Natural killer cell (primary cell): ENCODE measurements at regions not wholly inside any gene's neighbourhood (a gene's known extent, or its start where the extent isn't known, plus 50 kb on each side); places are given as distances from the start of the nearest gene placed in this dataset.

ENCODE experiments used
- ATAC-seq, 3 donors: fragments of 150-1000 bp in 2 of 3; fragments of 200-7000 bp in 1 of 3; cut with Tn5 transposase; 1 replicate in 1 of 3; 2 replicates in 2 of 3; pipeline ENCODE4 v1.10.0; 2021; ENCODE audit warnings: mild to moderate bottlenecking in 2 of 3, moderate library complexity in 2 of 3
- DNase-seq, 2 donors: peaks; one replicate each; pipeline versions ENCODE4 v3.0.0 to v3.0.0-alpha.2; 2013 to 2021; ENCODE audit warnings: mixed read lengths in 1 of 2
- H3K27ac ChIP-seq: one replicate; pipeline ENCODE4 v1.5.1; 2013; ENCODE audit warnings: mild to moderate bottlenecking, low read length
- H3K27me3 ChIP-seq: one replicate; pipeline ENCODE4 v1.6.1; 2013; ENCODE audit warnings: low read length; ENCODE audit not compliant: control insufficient read depth, insufficient read depth
- H3K36me3 ChIP-seq: one replicate; pipeline ENCODE4 v1.6.1; 2013; ENCODE audit warnings: low read length; ENCODE audit not compliant: control insufficient read depth, insufficient read depth
- H3K4me1 ChIP-seq: one replicate; pipeline ENCODE4 v1.6.1; 2013; ENCODE audit warnings: low read length; ENCODE audit not compliant: control insufficient read depth, insufficient read depth
- H3K4me3 ChIP-seq: one replicate; pipeline ENCODE4 v1.5.1; 2013; ENCODE audit warnings: low read length
- H3K9me3 ChIP-seq: one replicate; pipeline ENCODE4 v1.6.1; 2013; ENCODE audit warnings: low read length; ENCODE audit not compliant: control insufficient read depth, insufficient read depth
- H3K27ac Mint-ChIP-seq, 2 donors: one replicate each; pipeline ENCODE4 v1.8.0; 2022; ENCODE audit warnings: mild to moderate bottlenecking in 2 of 2, mixed read lengths in 2 of 2, moderate library complexity in 1 of 2
- H3K27me3 Mint-ChIP-seq, 2 donors: one replicate each; pipeline ENCODE4 v1.8.0; 2022; ENCODE audit warnings: low read depth in 2 of 2, mixed read lengths in 2 of 2
- H3K36me3 Mint-ChIP-seq: one replicate; pipeline ENCODE4 v1.8.0; 2022; ENCODE audit warnings: mixed read lengths
- H3K4me1 Mint-ChIP-seq, 2 donors: one replicate each; pipeline ENCODE4 v1.8.0; 2022; ENCODE audit warnings: mixed read lengths in 2 of 2
- H3K4me3 Mint-ChIP-seq: one replicate; pipeline ENCODE4 v1.8.0; 2022; ENCODE audit warnings: mild to moderate bottlenecking, moderate library complexity, mixed read lengths
- H3K9me3 Mint-ChIP-seq, 2 donors: one replicate each; pipeline ENCODE4 v1.8.0; 2022; ENCODE audit warnings: mixed read lengths in 2 of 2
- WGBS: methylation state at CpG from one replicate; pipeline ENCODE4 v1.1.7; 2013; ENCODE audit warnings: missing lambda C conversion rate; ENCODE audit not compliant: insufficient coverage; 5-methylcytosine and 5-hydroxymethylcytosine counted together
- intact Hi-C: fragments of 100-400 bp; cut with micrococcal nuclease; formaldehyde crosslinking; loops from one replicate; pipeline ENCODE4 v1.14.2; 2022
- TF ChIP-seq, protein P1 (sequence below): fragments of 200-600 bp; IDR thresholded peaks from one replicate; pipeline ENCODE4 v1.8.0; 2022; ENCODE audit warnings: antibody characterized with exemption

- no peak overlapping the region for H3K4me3 Mint-ChIP-seq
- no peaks in the 10 kb centered on the region for H3K4me1 Mint-ChIP-seq
- Histone ChIP-seq H3K36me3 (no peaks in the 10 kb centered on the region), H3K27ac (no peak overlapping the region), H3K9me3 (no peaks in the 10 kb centered on the region), H3K27me3 (no peaks in the 10 kb centered on the region), H3K4me1 (no peaks in the 10 kb centered on the region), H3K4me3 (no peak overlapping the region)
- H3K27me3 Mint-ChIP-seq: peaks cover 0 to 8% of the 10 kb centered on the region in 2 donors
- no peak overlapping the region for H3K27ac Mint-ChIP-seq
- DNase-seq (no peak), ATAC-seq (no peak)
- no peaks in the 10 kb centered on the region for H3K36me3 Mint-ChIP-seq
- no peaks in the 10 kb centered on the region for H3K9me3 Mint-ChIP-seq
- intact Hi-C loops: no loop called here
- WGBS: 82% methylated on average over 6 of the region's 8 CpGs
- TF ChIP-seq, protein P1, sequence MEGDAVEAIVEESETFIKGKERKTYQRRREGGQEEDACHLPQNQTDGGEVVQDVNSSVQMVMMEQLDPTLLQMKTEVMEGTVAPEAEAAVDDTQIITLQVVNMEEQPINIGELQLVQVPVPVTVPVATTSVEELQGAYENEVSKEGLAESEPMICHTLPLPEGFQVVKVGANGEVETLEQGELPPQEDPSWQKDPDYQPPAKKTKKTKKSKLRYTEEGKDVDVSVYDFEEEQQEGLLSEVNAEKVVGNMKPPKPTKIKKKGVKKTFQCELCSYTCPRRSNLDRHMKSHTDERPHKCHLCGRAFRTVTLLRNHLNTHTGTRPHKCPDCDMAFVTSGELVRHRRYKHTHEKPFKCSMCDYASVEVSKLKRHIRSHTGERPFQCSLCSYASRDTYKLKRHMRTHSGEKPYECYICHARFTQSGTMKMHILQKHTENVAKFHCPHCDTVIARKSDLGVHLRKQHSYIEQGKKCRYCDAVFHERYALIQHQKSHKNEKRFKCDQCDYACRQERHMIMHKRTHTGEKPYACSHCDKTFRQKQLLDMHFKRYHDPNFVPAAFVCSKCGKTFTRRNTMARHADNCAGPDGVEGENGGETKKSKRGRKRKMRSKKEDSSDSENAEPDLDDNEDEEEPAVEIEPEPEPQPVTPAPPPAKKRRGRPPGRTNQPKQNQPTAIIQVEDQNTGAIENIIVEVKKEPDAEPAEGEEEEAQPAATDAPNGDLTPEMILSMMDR: no peak
Observed at GRCh38 chr10:21281765-21282484, 243.6 kb downstream of the SKIDA1 start.

DNA sequence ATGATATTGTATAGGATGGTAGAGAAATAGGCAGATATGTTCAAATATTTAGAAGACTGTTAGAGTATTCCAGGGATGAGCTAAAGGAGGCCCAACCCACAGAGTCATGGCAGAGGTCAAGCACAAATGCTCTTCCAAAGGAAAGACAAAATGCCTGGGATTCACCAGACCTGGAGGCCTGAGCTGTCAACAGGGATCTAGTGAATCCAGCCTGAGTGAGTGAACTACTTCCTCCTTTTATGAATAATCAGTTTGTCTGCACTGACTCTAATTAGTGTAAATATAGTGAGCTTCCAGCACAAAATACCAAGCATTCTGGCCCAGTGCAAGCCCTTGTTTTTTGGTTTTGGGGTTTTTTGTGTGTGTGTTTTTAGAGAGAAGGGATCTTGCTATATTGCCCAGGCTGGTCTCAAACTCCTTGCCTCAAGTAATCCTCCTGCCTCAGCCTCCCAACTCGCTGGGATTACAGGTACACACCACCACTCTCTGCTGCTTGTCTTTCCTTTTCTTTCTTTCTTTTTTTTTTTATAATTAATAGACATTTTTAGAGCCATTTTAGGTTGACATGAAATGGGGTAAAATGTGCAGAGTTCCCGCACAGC is 244.4 kb downstream of the SKIDA1 start:
- intact Hi-C loops: no loop called here
- no peaks in the 10 kb centered on the region for H3K9me3 ChIP-seq
- H3K27me3 Mint-ChIP-seq: peaks cover 0 to 8% of the 10 kb centered on the region in 2 donors
- H3K27me3 ChIP-seq: no peaks in the 10 kb centered on the region
- H3K36me3 Mint-ChIP-seq: no peaks in the 10 kb centered on the region
- H3K4me1 ChIP-seq: no peaks in the 10 kb centered on the region
- no peak overlapping the region for H3K27ac ChIP-seq
- no peak for DNase-seq
- H3K36me3 ChIP-seq: no peaks in the 10 kb centered on the region
- no peak overlapping the region for H3K4me3 ChIP-seq
- TF ChIP-seq, protein P1: no peak
- 83% methylated on average over 1 of the region's 2 CpGs for WGBS
- H3K4me3 Mint-ChIP-seq: no peak overlapping the region
- no peaks in the 10 kb centered on the region for H3K9me3 Mint-ChIP-seq
- no peak for ATAC-seq
- H3K27ac Mint-ChIP-seq: no peak overlapping the region
- H3K4me1 Mint-ChIP-seq: no peaks in the 10 kb centered on the region

DNA sequence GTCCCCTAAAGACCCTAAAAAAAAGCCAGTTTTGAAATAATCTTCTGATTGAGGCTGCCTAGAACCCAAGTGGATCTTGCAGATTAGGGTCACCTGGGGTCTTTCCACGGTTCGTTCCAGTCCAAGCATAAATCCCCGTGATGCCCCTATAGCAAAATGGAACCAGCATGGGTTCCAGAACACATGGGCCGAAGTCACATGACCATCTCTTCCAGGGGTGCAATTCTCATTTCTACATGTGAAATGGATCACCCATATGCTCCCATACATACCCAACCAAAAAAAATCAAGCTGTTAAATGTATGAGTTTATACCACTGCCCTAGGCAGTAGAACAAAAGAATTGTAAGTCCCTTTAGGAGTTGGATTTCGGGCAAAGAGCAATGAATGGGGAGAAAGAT is 245.4 kb downstream of the SKIDA1 start:
- Histone ChIP-seq H3K36me3 (no peaks in the 10 kb centered on the region), H3K4me1 (no peaks in the 10 kb centered on the region), H3K27ac (no peak overlapping the region), H3K9me3 (no peaks in the 10 kb centered on the region), H3K4me3 (no peak overlapping the region), H3K27me3 (no peaks in the 10 kb centered on the region)
- TF ChIP-seq, protein P1: no peak
- intact Hi-C loops: no loop called here
- no peaks in the 10 kb centered on the region for H3K36me3 Mint-ChIP-seq
- H3K27ac Mint-ChIP-seq: no peak overlapping the region
- H3K4me3 Mint-ChIP-seq: no peak overlapping the region
- H3K27me3 Mint-ChIP-seq: peaks cover 0 to 6% of the 10 kb centered on the region in 2 donors
- no peak for DNase-seq
- no peak for ATAC-seq
- no peaks in the 10 kb centered on the region for H3K4me1 Mint-ChIP-seq
- WGBS: 92% methylated on average over 5 of the region's 5 CpGs
- no peaks in the 10 kb centered on the region for H3K9me3 Mint-ChIP-seq

- H3K9me3 ChIP-seq: no peaks in the 10 kb centered on the region
- H3K27ac Mint-ChIP-seq: no peak overlapping the region
- no peaks in the 10 kb centered on the region for H3K4me1 Mint-ChIP-seq
- no peak overlapping the region for H3K4me3 ChIP-seq
- no peaks in the 10 kb centered on the region for H3K36me3 Mint-ChIP-seq
- ATAC-seq: no peak
- DNase-seq: no peak
- H3K27ac ChIP-seq: no peak overlapping the region
- intact Hi-C loops: no loop called here
- TF ChIP-seq, protein P1: no peak
- no peak overlapping the region for H3K4me3 Mint-ChIP-seq
- no peaks in the 10 kb centered on the region for H3K9me3 Mint-ChIP-seq
- 95% methylated on average over 3 of the region's 3 CpGs for WGBS
- H3K27me3 Mint-ChIP-seq: peaks cover 0 to 6% of the 10 kb centered on the region in 2 donors
- H3K4me1 ChIP-seq: no peaks in the 10 kb centered on the region
- no peaks in the 10 kb centered on the region for H3K27me3 ChIP-seq
- H3K36me3 ChIP-seq: no peaks in the 10 kb centered on the region
Observed at GRCh38 chr10:21279217-21279575, 246.3 kb downstream of the SKIDA1 start.
